Type B pancreatic cell (in vitro differentiated cells): ENCODE measurements at regions not wholly inside any gene's neighbourhood (a gene's known extent, or its start where the extent isn't known, plus 50 kb on each side); places are given as distances from the start of the nearest gene placed in this dataset.

ENCODE experiments used
- DNase-seq: peaks from one replicate; pipeline ENCODE4 v3.0.0; 2021; ENCODE audit warnings: mixed read lengths; ENCODE audit not compliant: unreplicated experiment; ENCODE audit errors: extremely low spot score
- H3K27ac Mint-ChIP-seq: 2 replicates; pipeline ENCODE4 v1.8.0; 2021; ENCODE audit warnings: mild to moderate bottlenecking, mixed read lengths
- H3K27me3 Mint-ChIP-seq: 2 replicates; pipeline ENCODE4 v1.8.0; 2021; ENCODE audit warnings: mixed read lengths
- H3K36me3 Mint-ChIP-seq: 2 replicates; pipeline ENCODE4 v1.8.0; 2021; ENCODE audit warnings: mixed read lengths
- H3K4me1 Mint-ChIP-seq: one replicate; pipeline ENCODE4 v1.8.0; 2021; ENCODE audit warnings: mixed read lengths; ENCODE audit not compliant: unreplicated experiment
- H3K4me3 Mint-ChIP-seq: 2 replicates; pipeline ENCODE4 v1.8.0; 2021; ENCODE audit warnings: mild to moderate bottlenecking, mixed read lengths
- H3K9me3 Mint-ChIP-seq: 2 replicates; pipeline ENCODE4 v1.8.0; 2021; ENCODE audit warnings: mixed read lengths
- CTCF ChIP-seq: fragments of 200-600 bp; sonication (generic); conservative IDR thresholded peaks from 2 replicates; pipeline ENCODE4 v1.5.0; 2021; ENCODE audit warnings: antibody characterized with exemption, mild to moderate bottlenecking

GRCh38 chr13:59408738-59409137 is 755.0 kb downstream of the DIAPH3 start:
- Mint-ChIP-seq H3K4me3 (no peak overlapping the region), H3K9me3 (peaks cover 29% of the 10 kb centered on the region), H3K4me1 (peaks cover 3% of the 10 kb centered on the region), H3K36me3 (peaks cover 10% of the 10 kb centered on the region), H3K27ac (no peak overlapping the region), H3K27me3 (no peaks in the 10 kb centered on the region)
- DNase-seq, result no peak
- TF ChIP-seq CTCF, result no peak

GRCh38 chr13:59409211-59409610 is 754.5 kb downstream of the DIAPH3 start:
- Mint-ChIP-seq H3K36me3 (peaks cover 10% of the 10 kb centered on the region), H3K27me3 (no peaks in the 10 kb centered on the region), H3K4me1 (peaks cover 3% of the 10 kb centered on the region), H3K27ac (no peak overlapping the region), H3K4me3 (no peak overlapping the region), H3K9me3 (peaks cover 29% of the 10 kb centered on the region)
- DNase-seq, result no peak
- no peak for TF ChIP-seq CTCF

- H3K4me3 Mint-ChIP-seq, result no peak overlapping the region
- peaks cover 3% of the 10 kb centered on the region for H3K4me1 Mint-ChIP-seq
- peaks cover 10% of the 10 kb centered on the region for H3K36me3 Mint-ChIP-seq
- H3K27ac Mint-ChIP-seq, result no peak overlapping the region
- no peak for DNase-seq
- no peaks in the 10 kb centered on the region for H3K27me3 Mint-ChIP-seq
- H3K9me3 Mint-ChIP-seq, result peaks cover 29% of the 10 kb centered on the region
- TF ChIP-seq CTCF, result no peak
Measured at GRCh38 chr13:59409634-59410200, 754.0 kb downstream of the DIAPH3 start.

GRCh38 chr13:59413126-59413525 is 750.6 kb downstream of the DIAPH3 start:
- no peaks in the 10 kb centered on the region for H3K27me3 Mint-ChIP-seq
- H3K4me3 Mint-ChIP-seq, result no peak overlapping the region
- no peak overlapping the region for H3K27ac Mint-ChIP-seq
- TF ChIP-seq CTCF, result no peak
- peaks cover 10% of the 10 kb centered on the region for H3K9me3 Mint-ChIP-seq
- peaks cover 22% of the 10 kb centered on the region for H3K4me1 Mint-ChIP-seq
- peaks cover 4% of the 10 kb centered on the region for H3K36me3 Mint-ChIP-seq
- no peak for DNase-seq

GRCh38 chr13:59414006-59414405 is 749.7 kb downstream of the DIAPH3 start:
- Mint-ChIP-seq H3K36me3 (peaks cover 4% of the 10 kb centered on the region), H3K27me3 (no peaks in the 10 kb centered on the region)

More at GRCh38 chr13:59414006-59414405, 749.7 kb downstream of the DIAPH3 start:
- DNase-seq, result no peak
- TF ChIP-seq CTCF, result no peak
- no peak overlapping the region for H3K27ac Mint-ChIP-seq
- H3K4me3 Mint-ChIP-seq, result no peak overlapping the region
- H3K9me3 Mint-ChIP-seq, result peaks cover 10% of the 10 kb centered on the region
- peaks cover 22% of the 10 kb centered on the region for H3K4me1 Mint-ChIP-seq
